GM19035 (cell line): ENCODE measurements at regions not wholly inside any gene's neighbourhood (a gene's known extent, or its start where the extent isn't known, plus 50 kb on each side); places are given as distances from the start of the nearest gene placed in this dataset.
"Not testable (repeated sequence)": the region's sequence is repeated elsewhere in the genome, so short reads cannot be mapped to it uniquely, and the experiment has no call there.

Experiments
- ATAC-seq: cut with Tn5 transposase; IDR thresholded peaks from one replicate; pipeline ENCODE4 v1.9.1; 2021; ENCODE audit not compliant: unreplicated experiment

DNA sequence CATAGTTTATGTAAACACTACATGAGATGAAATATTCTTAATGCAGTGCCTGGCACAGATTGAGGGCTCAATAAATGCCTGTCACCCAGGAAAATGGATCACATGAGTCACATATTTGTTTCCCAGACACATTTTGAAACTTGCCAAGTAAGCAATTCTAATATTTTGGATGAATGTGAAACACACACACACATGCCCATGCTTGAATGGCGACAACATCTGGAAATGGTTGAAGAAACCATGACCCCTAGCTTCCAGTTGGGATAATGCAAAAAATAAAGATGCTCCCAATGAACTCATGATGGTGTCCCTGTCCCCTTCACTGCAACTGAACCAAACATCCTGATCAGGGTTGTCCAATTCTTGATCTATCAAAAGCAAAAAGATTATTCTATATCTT lies 797.3 kb downstream of the XPNPEP1 start:
- ATAC-seq: no peak

- ATAC-seq: no peak
Measured at GRCh38 chr10:109115179-109115578, 808.1 kb downstream of the XPNPEP1 start.

GRCh38 chr10:109114579-109114978 lies 808.7 kb downstream of the XPNPEP1 start:
- no peak for ATAC-seq

DNA sequence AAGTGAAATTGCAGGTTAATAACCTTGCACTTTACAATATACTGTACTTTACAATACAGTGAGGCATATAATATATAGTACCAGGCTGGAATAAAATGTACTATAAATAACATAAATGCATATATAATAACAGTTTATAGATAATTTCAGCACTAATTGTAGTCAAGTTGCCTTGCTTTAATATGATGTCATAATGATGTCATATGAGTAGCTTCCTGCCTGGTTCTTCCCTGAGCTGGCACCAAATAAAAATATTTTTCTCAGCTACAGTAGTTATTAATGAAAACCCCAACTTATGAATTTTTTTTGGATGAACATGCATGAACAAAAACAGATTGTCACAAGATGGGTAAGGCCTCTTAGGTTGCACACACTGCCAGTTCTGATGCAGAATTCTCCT lies 816.7 kb downstream of the XPNPEP1 start:
- ATAC-seq: no peak

GRCh38 chr10:109105725-109106124 lies 817.6 kb downstream of the XPNPEP1 start:
- ATAC-seq: no peak

DNA sequence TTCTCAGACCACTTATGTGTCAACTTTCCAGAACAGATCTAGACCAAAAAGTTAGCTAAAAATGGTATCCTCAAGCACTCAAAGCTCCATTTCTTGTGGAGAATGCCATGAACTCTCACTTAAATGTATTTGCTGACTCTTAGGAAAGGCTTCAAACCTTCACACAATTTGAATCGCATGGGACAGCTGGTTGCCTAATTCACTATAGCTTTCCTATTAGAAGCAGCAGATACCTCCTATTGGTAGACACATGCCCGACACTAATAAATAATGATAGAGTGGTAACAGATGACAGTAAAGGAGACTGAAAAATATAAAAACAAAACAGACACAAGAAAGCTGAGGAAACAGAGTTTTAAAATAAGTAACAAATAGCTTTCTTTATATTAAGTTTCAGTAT lies 818.5 kb downstream of the XPNPEP1 start:
- ATAC-seq: no peak

DNA sequence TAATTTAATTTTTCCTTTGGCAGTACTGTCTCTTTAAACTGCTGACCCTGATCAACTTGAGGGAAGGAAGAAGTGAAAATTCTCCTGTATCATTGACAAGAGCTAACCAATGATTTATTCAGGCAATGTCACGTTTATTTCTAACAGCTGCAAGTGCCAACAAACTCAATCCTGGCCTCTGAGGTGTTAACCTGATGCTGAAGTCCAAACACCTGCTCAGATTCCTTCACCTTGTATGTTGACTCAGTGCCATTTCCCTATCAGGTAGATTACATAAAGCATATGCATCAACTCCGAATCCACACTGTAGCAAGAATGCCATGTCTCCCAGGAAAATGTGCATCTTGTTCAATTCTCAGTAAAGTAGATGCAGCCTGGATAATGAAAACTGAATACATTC lies 820.0 kb downstream of the XPNPEP1 start:
- no peak for ATAC-seq

DNA sequence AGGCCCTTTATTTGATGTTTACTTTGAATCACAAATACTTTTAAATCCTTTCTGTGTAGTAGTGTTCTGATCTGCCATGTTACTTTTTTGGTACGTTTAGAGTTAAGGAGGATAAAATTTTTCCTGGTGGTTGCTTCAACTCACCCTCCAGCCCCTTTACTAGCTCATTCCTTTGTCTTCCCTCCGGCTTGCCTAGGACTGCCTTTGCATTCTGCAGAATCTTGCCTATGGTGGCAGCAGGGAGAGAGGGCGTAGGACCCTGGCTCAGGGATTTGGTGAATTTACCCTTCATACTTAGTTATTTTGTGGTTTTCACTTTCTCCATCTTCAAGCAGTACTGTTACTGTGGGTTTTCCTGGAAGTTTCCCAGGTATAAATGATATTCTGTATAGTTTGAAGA lies 833.5 kb downstream of the XPNPEP1 start:
- ATAC-seq: no peak

DNA sequence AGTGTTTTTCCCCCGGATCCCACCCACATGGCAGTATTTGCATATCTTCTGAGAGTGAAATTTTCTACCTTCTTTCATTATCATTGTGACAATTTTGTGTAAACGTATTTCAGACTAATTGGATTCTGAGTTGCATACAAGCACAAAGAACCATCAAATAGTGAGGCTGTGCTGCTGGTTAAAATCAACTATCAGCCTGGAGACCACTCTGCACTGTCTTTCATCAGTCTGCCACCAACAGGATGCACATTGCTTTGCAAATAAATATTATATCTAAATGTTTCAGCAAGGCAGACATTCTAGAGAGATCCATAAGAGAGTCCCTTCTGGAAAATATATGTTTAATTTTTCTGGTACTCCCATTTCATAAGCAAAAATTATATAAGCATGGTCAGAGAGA lies 851.8 kb downstream of the XPNPEP1 start:
- ATAC-seq: no peak

DNA sequence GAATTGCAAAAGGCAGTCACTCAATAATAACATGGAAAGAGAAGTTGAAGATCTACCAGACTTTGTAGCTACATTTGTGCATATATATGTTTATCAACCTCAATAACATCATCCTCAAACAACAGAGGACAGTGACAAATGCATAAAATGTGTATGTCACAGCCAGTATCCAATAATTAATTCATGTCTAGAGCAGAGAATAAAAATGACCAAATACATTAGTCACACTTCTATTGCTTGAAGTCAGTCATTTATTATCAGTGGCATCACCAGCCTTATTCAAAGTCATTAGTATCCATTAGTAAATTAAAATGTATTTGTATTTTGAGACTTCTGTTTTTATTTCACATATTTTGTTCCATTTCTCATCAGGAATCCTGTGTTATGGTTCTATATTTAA lies 852.8 kb downstream of the XPNPEP1 start:
- no peak for ATAC-seq

GRCh38 chr10:109067031-109067430 lies 856.3 kb downstream of the XPNPEP1 start:
- no peak for ATAC-seq

DNA sequence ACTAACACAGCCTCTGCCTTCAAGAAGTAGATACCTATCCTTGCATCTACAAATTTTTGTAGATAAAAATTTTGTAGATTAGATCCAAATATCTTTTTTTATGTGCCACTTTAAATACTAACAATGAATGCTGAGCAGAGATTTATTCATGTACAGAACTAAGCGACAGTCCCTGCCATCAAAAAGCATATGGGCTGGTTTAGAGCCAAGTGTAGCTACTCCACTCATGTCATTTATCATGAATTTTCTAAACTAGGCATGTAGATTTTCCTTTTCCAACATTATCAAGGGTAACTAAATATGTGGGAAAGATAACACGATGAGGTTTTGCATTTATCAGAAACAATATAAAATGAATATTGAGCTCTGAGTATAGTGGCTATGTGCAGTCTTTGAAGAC lies 857.5 kb downstream of the XPNPEP1 start:
- ATAC-seq: no peak

DNA sequence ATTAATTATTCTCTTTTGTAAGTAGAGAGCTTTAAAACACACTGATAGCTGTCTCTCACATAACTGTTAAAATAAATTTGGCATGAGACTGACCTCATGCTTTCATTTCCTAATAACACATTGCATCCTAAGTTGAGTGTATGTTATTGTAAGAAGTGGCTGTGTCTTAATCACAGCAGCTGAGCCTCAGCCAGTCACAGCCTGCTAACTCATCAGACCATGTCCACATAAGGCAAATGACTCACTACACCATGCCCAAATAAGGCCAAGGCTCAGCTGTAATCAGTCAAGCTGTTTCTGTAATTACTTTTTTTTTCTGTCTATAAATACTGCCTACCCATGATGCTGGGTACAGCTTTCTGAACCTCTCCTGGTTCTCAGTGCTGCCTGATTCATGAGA lies 860.9 kb downstream of the XPNPEP1 start:
- no peak for ATAC-seq

DNA sequence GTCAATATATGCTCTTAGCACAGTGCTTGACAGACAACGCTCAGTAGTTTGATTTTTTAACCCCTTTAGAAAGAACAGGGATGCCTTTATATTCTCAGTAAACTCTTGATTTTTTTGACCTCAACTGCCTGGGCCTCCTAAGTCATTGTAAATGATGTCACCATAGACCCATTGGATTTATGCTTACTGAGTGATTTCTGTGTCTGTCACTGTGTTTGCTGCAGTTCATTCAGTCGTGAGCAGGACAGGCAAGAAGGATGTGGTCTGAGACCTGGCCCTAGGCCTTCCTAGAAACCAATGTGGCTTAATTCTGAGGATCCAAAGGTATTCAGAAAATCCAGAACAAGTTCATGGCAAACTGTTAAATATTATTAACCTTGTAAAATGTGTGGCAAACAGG lies 868.1 kb downstream of the XPNPEP1 start:
- ATAC-seq: no peak

DNA sequence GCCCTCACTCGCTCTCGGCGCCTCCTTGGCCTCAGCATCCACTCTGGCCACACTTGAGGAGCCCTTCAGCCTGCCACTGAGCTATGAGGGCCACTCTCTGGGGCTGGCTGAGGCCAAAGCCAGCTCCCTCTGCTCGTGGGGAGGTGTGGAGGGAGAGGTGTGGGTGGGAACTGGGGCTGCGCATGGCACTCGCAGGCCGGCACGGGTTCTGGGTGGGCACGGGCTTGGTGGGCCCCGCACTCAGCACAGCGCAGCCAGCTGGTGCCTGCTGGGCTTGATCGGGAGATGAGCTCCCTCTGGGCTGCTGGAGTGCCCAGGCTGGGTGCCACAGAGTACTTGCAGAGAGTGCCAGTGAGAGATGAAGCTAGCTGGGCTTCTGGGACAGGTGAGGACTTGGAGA lies 875.5 kb downstream of the XPNPEP1 start:
- no peak for ATAC-seq

DNA sequence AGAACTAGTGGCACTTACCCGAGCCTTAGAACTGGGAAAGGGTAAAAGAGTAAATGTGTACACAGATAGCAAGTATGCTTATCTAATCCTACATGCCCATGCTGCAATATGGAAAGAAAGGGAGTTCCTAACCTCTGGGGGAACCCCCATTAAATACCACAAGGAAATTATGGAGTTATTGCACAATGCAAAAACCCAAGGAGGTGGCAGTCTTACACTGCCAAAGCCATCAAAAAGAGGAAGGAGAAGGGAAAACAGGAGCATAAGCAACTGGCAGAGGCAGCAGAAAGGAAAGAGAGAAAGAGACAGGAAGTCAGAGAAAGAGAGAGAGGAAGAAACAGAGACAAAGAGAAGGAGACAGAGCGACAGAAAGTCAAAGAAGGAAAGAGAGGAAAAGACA lies 876.9 kb downstream of the XPNPEP1 start:
- not testable (repeated sequence) for ATAC-seq

GRCh38 chr10:109040622-109041021 lies 882.7 kb downstream of the XPNPEP1 start:
- no peak for ATAC-seq

- ATAC-seq: no peak
Measured at GRCh38 chr10:109037978-109038377, 885.3 kb downstream of the XPNPEP1 start.

- no peak for ATAC-seq
Measured at GRCh38 chr10:109030581-109031210, 892.6 kb downstream of the XPNPEP1 start.

- ATAC-seq: no peak
Measured at GRCh38 chr10:109029870-109030269, 893.4 kb downstream of the XPNPEP1 start.

- ATAC-seq: no peak
Measured at GRCh38 chr10:109027534-109028185, 895.7 kb downstream of the XPNPEP1 start.

- ATAC-seq: no peak
Measured at GRCh38 chr10:109025172-109025571, 898.1 kb downstream of the XPNPEP1 start.

DNA sequence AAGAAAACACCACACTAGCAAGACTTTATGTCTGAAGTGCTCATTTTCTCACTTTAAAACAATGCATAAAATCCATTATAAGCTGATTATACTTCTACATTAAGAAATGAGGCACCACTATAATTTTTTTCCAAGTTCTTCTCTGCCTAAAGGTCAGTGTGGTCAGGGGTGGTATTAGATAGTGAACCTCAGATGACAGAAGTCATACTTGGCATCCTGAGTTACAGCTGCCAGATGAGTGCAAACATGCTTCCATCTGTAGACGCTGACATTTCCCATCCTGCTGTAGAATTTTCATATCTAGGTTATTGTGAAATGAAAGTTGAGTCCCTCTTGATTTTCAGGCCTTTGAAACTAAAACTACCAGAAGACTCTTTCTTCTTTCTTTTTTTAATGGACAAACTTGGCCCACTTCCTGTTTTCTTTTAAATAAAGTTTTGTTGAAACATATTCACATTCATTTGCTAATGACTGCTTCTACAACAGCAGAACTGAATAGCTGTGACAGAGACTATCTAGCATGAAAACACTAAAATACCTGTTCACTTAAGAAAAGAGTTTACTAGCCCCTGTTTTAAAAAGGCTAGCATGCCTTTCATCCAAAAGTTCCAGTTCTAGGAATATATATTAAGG lies 900.8 kb downstream of the XPNPEP1 start:
- ATAC-seq: no peak
